ENCODE measurements at regions not wholly inside any gene's neighbourhood (a gene's known extent, or its start where the extent isn't known, plus 50 kb on each side); places are given as distances from the start of the nearest gene placed in this dataset.

DNA sequence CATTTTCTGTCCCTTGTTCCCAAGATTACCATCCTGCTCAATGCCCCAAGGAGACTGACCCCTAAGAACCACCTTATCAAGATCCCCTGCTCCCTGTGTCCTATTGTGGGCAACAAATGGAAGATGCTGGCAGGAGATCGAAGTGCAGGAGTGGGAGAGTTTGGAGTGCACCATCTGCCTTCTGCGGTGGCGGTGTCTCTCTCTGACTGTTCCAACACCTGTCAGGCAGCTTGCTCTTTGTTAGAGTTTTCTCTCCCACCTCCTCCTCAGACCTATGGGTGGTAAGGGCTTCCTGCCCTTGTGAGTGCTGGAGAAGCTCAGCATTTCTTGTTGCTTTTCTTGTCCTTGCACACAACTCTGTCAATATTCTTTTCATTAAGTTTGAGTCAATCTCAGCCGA, 64.1 kb upstream of the SPHKAP start:
- no peak overlapping the region for H3K4me2 ChIP-seq (ENCODE audit: insufficient read depth, low read length)
- H3K9ac ChIP-seq (replicated peaks; ENCODE audit: extremely low read depth, insufficient read depth, low read length), result no peak overlapping the region
- ChIA-PET CTCF (no interaction called here), POLR2A (no interaction called here)
- H3K36me3 ChIP-seq (ENCODE audit: control insufficient read depth in 2 of 2, extremely low read depth in 1 of 2, insufficient read depth in 2 of 2, low read length in 2 of 2), result no peaks in the 10 kb centered on the region
- FAIRE-seq (no peak), DNase-seq (ENCODE audit: low read depth, low spot score) (no peak)
- dilution Hi-C loops (cut with MboI; ENCODE audit: extremely low pct_ligation_motif_present, low sequenced_read_pairs), result no loop called here
- H3K27me3 ChIP-seq (ENCODE audit: control insufficient read depth in 2 of 2, insufficient read depth in 2 of 2, low read length in 2 of 2), result no peaks in the 10 kb centered on the region
- H3K9me3 ChIP-seq (replicated peaks; ENCODE audit: control insufficient read depth, insufficient read depth, low read length), result no peaks in the 10 kb centered on the region
- H3K79me2 ChIP-seq (ENCODE audit: control insufficient read depth, insufficient read depth, low read length), result no peaks in the 10 kb centered on the region
- intact Hi-C loops (cut with micrococcal nuclease), result no loop called here
- no peak overlapping the region for H3K4me3 ChIP-seq (replicated peaks in 1 of 3; ENCODE audit: insufficient read depth in 1 of 3, low read depth in 1 of 3, low read length in 3 of 3)
- no peak overlapping the region for H2AFZ ChIP-seq (ENCODE audit: low read depth, low read length)
- no peaks in the 10 kb centered on the region for H3K4me1 ChIP-seq (ENCODE audit: control insufficient read depth, extremely low read depth, insufficient read depth, low read length)
- no peak overlapping the region for H3K27ac ChIP-seq (ENCODE audit: insufficient read depth, low read depth, low read length)
- H4K20me1 ChIP-seq (replicated peaks; ENCODE audit: control insufficient read depth, extremely low read depth, insufficient read depth, low read length), result no peaks in the 10 kb centered on the region
- BruUV-seq (replicated peaks), result no TSS peak
- no peaks in the 10 kb centered on the region for H3K9me1 ChIP-seq (replicated peaks; ENCODE audit: control insufficient read depth, extremely low read depth, insufficient read depth, low read length)
- TF ChIP-seq MYC (IDR thresholded peaks at IDR 0.05; ENCODE audit: low read depth, low read length) (no peak), GATA2 (IDR thresholded peaks at IDR 0.05; ENCODE audit: insufficient read depth, insufficient read length, low read depth, low read length) (no peak), FOS (IDR thresholded peaks at IDR 0.05; ENCODE audit: borderline replicate concordance, insufficient read depth, low read length) (no peak), JUN (IDR thresholded peaks at IDR 0.05; ENCODE audit: borderline replicate concordance, insufficient read depth, insufficient read length, low read depth) (no peak), EZH2 (IDR thresholded peaks at IDR 0.05; ENCODE audit: borderline replicate concordance, low read depth, low read length, severe bottlenecking) (no peak), POLR2A (IDR thresholded peaks at IDR 0.05; ENCODE audit: low read depth, low read length) (no peak), POLR2AphosphoS5 (IDR thresholded peaks at IDR 0.05; ENCODE audit: insufficient read depth, low read depth, low read length) (no peak)
- TF ChIP-seq, protein P1, sequence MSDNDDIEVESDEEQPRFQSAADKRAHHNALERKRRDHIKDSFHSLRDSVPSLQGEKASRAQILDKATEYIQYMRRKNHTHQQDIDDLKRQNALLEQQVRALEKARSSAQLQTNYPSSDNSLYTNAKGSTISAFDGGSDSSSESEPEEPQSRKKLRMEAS (IDR thresholded peaks at IDR 0.05; ENCODE audit: insufficient read depth, insufficient read length), result no peak
- TF ChIP-seq, protein P2, sequence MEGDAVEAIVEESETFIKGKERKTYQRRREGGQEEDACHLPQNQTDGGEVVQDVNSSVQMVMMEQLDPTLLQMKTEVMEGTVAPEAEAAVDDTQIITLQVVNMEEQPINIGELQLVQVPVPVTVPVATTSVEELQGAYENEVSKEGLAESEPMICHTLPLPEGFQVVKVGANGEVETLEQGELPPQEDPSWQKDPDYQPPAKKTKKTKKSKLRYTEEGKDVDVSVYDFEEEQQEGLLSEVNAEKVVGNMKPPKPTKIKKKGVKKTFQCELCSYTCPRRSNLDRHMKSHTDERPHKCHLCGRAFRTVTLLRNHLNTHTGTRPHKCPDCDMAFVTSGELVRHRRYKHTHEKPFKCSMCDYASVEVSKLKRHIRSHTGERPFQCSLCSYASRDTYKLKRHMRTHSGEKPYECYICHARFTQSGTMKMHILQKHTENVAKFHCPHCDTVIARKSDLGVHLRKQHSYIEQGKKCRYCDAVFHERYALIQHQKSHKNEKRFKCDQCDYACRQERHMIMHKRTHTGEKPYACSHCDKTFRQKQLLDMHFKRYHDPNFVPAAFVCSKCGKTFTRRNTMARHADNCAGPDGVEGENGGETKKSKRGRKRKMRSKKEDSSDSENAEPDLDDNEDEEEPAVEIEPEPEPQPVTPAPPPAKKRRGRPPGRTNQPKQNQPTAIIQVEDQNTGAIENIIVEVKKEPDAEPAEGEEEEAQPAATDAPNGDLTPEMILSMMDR (IDR thresholded peaks at IDR 0.05; ENCODE audit: extremely low read depth in 1 of 2, insufficient read depth in 1 of 2, low read depth in 1 of 2, low read length in 2 of 2), result no peak

All from endothelial cell of umbilical vein (primary cell).